NCI-H2107 (cell line): ENCODE measurements at regions not wholly inside any gene's neighbourhood (a gene's known extent, or its start where the extent isn't known, plus 50 kb on each side); places are given as distances from the start of the nearest gene placed in this dataset.

ENCODE experiments used
- DNase-seq: peaks from one replicate; lab custom pipeline; 2025; lab: John Stamatoyannopoulos, UW

- DNase-seq = no peak
These were observed 51.8 kb upstream of the MPDZ start for GRCh38 chr9:13331320-13331719.

DNA sequence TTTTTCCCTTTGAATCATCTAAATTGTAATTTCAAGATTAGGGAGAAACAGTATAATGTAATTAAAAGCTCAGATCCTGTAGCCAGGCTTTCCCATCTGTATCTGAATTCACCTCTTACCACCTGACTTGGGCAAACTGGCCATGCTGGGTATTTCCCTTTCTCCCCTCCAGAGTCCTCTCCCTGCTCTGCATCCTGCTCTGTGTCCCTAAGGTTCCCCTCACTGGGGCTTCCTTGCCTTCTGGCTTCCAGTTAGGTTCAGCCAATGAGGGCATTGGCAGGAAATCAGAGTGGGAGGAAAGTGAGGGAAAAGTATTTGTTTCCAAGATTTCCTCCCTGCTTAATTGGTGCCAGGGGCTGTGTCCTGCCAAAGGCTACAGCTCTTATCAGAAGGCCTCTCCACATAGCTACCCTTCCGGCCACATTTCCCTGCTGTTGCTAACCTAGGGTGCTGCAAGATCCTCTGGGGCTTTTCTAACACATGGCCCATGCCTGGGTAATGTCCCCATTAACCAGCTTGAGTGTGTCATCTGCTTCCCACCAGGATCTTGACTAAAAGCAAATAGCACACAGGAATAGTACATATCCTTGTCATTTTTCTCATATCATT is 51.0 kb upstream of the MPDZ start:
- no peak for DNase-seq
